Hematopoietic multipotent progenitor cell treated with erythropoietin and hydrocortisone succinate and interleukin-3 and kit ligand, for 15 days (in vitro differentiated cells): ENCODE measurements at regions not wholly inside any gene's neighbourhood (a gene's known extent, or its start where the extent isn't known, plus 50 kb on each side); places are given as distances from the start of the nearest gene placed in this dataset.

Experiments
- DNase-seq: peaks from one replicate; pipeline ENCODE4 v3.0.0-alpha.2; 2015; ENCODE audit warnings: low spot score

GRCh38 chr12:24278832-24279231, 329.4 kb upstream of the SOX5 start:
- DNase-seq: no peak

- DNase-seq: no peak
Observed at GRCh38 chr12:24270965-24271364, 321.5 kb upstream of the SOX5 start.

- DNase-seq: no peak
Observed at GRCh38 chr12:24270464-24270863, 321.0 kb upstream of the SOX5 start.

- DNase-seq: no peak
Observed at GRCh38 chr12:24268663-24269186, 319.3 kb upstream of the SOX5 start.

- DNase-seq: no peak
Observed at GRCh38 chr12:24266982-24267381, 317.5 kb upstream of the SOX5 start.

GRCh38 chr12:24256684-24257083, 307.2 kb upstream of the SOX5 start:
- DNase-seq: no peak

GRCh38 chr12:24255920-24256665, 306.6 kb upstream of the SOX5 start:
- DNase-seq: no peak

GRCh38 chr12:24252602-24253001, 303.1 kb upstream of the SOX5 start:
- DNase-seq: no peak

- DNase-seq: no peak
Observed at GRCh38 chr12:24246934-24247333, 297.5 kb upstream of the SOX5 start.

- DNase-seq: no peak
Observed at GRCh38 chr12:24246376-24246775, 296.9 kb upstream of the SOX5 start.

- no peak for DNase-seq
Observed at GRCh38 chr12:24244801-24245200, 295.3 kb upstream of the SOX5 start.

- DNase-seq: no peak
Observed at GRCh38 chr12:24244231-24244630, 294.8 kb upstream of the SOX5 start.

- DNase-seq: no peak
Observed at GRCh38 chr12:24240707-24241106, 291.2 kb upstream of the SOX5 start.

- DNase-seq: no peak
Observed at GRCh38 chr12:24233519-24234246, 284.2 kb upstream of the SOX5 start.

GRCh38 chr12:24232531-24232930, 283.1 kb upstream of the SOX5 start:
- DNase-seq: no peak

- DNase-seq: no peak
Observed at GRCh38 chr12:24231298-24231697, 281.8 kb upstream of the SOX5 start.

GRCh38 chr12:24230061-24230701, 280.7 kb upstream of the SOX5 start:
- no peak for DNase-seq

GRCh38 chr12:24229031-24229700, 279.7 kb upstream of the SOX5 start:
- no peak for DNase-seq

- DNase-seq: no peak
Observed at GRCh38 chr12:24228371-24228770, 278.9 kb upstream of the SOX5 start.

GRCh38 chr12:24227551-24227950, 278.1 kb upstream of the SOX5 start:
- no peak for DNase-seq

- DNase-seq: no peak
Observed at GRCh38 chr12:24226745-24227350, 277.4 kb upstream of the SOX5 start.

GRCh38 chr12:24224401-24224800, 274.9 kb upstream of the SOX5 start:
- DNase-seq: no peak
